ENCODE measurements at regions not wholly inside any gene's neighbourhood (a gene's known extent, or its start where the extent isn't known, plus 50 kb on each side); places are given as distances from the start of the nearest gene placed in this dataset.

GRCh38 chr9:90007516-90008440, 403.0 kb downstream of the GADD45G start:
- DNase-seq (ENCODE audit: low read depth in 2 of 2), result peak; percentile 22 to 67
- H3K4me3 ChIP-seq (replicated peaks in 1 of 2; ENCODE audit: low read depth in 2 of 2, low read length in 2 of 2), result no peak overlapping the region
- TF ChIP-seq, protein P1, sequence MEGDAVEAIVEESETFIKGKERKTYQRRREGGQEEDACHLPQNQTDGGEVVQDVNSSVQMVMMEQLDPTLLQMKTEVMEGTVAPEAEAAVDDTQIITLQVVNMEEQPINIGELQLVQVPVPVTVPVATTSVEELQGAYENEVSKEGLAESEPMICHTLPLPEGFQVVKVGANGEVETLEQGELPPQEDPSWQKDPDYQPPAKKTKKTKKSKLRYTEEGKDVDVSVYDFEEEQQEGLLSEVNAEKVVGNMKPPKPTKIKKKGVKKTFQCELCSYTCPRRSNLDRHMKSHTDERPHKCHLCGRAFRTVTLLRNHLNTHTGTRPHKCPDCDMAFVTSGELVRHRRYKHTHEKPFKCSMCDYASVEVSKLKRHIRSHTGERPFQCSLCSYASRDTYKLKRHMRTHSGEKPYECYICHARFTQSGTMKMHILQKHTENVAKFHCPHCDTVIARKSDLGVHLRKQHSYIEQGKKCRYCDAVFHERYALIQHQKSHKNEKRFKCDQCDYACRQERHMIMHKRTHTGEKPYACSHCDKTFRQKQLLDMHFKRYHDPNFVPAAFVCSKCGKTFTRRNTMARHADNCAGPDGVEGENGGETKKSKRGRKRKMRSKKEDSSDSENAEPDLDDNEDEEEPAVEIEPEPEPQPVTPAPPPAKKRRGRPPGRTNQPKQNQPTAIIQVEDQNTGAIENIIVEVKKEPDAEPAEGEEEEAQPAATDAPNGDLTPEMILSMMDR (IDR thresholded peaks at IDR 0.05; ENCODE audit: low read depth, low read length), result no peak

DNA sequence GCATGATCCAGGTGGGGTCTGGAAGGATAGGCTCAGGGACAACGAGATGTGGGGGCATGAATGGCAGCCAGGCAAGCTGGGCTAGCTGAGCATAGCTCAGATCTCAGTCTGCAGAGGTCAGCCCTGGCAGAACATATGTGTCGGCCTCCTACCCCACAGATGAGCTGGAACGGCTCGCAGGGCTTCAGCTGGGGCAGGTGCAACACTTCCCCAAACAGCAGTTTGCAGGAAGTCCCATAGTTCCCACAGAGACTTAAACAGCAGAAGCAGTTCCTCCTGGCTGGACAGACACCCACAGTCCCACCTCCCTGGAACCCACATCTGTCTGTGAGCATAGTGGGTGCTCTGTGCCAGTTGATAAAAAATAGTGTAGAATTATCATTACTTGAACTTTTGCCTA, 404.6 kb downstream of the GADD45G start:
- no peak for DNase-seq (ENCODE audit: low read depth in 2 of 2)
- TF ChIP-seq, protein P1 (IDR thresholded peaks at IDR 0.05; ENCODE audit: low read depth, low read length), result no peak
- H3K4me3 ChIP-seq (replicated peaks in 1 of 2; ENCODE audit: low read depth in 2 of 2, low read length in 2 of 2), result no peak overlapping the region

- no peak overlapping the region for H3K4me3 ChIP-seq (replicated peaks in 1 of 2; ENCODE audit: low read depth in 2 of 2, low read length in 2 of 2)
- DNase-seq (ENCODE audit: low read depth in 2 of 2), result no peak
- TF ChIP-seq, protein P1 (IDR thresholded peaks at IDR 0.05; ENCODE audit: low read depth, low read length), result no peak
Measured at GRCh38 chr9:90010793-90011192, 406.0 kb downstream of the GADD45G start.

GRCh38 chr9:90012949-90013348, 408.1 kb downstream of the GADD45G start:
- no peak overlapping the region for H3K4me3 ChIP-seq (replicated peaks in 1 of 2; ENCODE audit: low read depth in 2 of 2, low read length in 2 of 2)
- TF ChIP-seq, protein P1 (IDR thresholded peaks at IDR 0.05; ENCODE audit: low read depth, low read length), result no peak
- no peak for DNase-seq (ENCODE audit: low read depth in 2 of 2)

- DNase-seq (ENCODE audit: low read depth in 2 of 2), result no peak
- TF ChIP-seq, protein P1 (IDR thresholded peaks at IDR 0.05; ENCODE audit: low read depth, low read length), result no peak
- H3K4me3 ChIP-seq (replicated peaks in 1 of 2; ENCODE audit: low read depth in 2 of 2, low read length in 2 of 2), result no peak overlapping the region
Measured at GRCh38 chr9:90013778-90014177, 409.0 kb downstream of the GADD45G start.

DNA sequence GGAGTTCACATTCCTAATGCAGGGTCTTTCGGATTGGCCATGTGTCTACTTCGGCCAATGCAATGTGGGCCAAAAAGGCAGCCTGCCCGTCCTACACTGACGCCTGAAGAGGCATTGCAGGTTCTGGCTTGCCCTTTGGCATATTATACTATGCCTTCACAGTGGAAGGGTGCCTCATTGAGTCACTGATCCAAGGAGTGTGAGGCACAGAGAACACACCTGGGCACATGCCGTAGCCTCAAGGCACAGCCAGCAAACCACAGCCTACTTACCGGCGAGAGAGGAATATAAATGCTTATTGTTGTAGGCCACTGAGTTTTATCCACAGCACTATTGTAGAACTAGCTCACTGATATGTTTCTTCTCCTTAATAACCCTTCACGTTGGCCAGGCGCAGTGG, 409.6 kb downstream of the GADD45G start:
- DNase-seq (ENCODE audit: low read depth in 2 of 2), result no peak
- TF ChIP-seq, protein P1 (IDR thresholded peaks at IDR 0.05; ENCODE audit: low read depth, low read length), result no peak
- no peak overlapping the region for H3K4me3 ChIP-seq (replicated peaks in 1 of 2; ENCODE audit: low read depth in 2 of 2, low read length in 2 of 2)
